KOPT-K1 (cell line): ENCODE measurements at regions not wholly inside any gene's neighbourhood (a gene's known extent, or its start where the extent isn't known, plus 50 kb on each side); places are given as distances from the start of the nearest gene placed in this dataset.

Experiments
- H3K27ac ChIP-seq: fragments of 200-600 bp; sonication (generic); 2 replicates; pipeline ENCODE4 v1.5.1; 2016; ENCODE audit warnings: antibody characterized with exemption, mild to moderate bottlenecking, low read depth, low read length; ENCODE audit not compliant: poor library complexity, severe bottlenecking
- H3K36me3 ChIP-seq: fragments of 200-600 bp; sonication (generic); 2 replicates; pipeline ENCODE4 v1.5.1; 2017; ENCODE audit warnings: antibody characterized with exemption, mild to moderate bottlenecking, low read length, moderate library complexity; ENCODE audit not compliant: insufficient read depth
- H3K9me3 ChIP-seq: fragments of 200-600 bp; sonication (generic); 2 replicates; pipeline ENCODE4 v1.5.1; 2017; ENCODE audit warnings: antibody characterized with exemption, low read length, mild to moderate bottlenecking; ENCODE audit not compliant: insufficient read depth, poor library complexity, severe bottlenecking

DNA sequence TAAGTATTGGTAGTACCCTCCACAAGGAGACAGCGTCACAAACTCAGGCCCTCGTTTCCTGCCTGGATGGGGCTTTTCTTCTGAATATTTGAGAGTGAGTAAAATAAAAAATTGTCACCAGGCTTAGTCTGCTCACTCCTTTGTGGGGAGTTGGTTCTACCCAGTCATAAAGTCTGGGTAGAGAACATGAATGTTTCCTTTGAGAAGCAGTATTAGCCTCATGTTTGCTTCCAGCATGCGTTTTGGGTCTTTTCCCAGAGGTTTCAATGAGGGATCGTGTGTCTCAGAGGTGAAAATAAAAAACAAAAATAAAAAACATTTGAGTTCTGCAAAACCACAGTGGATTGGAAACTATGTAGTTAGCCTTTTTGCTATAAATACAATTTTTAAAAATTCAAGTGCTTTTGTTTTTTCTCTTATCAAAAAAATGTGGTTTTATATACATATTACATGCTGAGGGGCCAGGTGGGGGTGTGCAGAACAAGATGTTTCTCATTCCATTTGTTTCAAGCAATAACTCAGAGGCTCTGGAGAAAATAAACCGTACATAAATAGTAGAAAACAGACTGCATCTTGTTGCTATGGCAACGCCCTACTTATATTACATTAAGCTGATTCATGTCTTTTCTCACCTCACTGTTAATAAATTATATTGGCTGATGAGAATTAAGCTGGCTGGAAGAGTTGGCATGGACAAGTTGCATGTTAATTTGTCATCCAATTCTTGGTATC is 182.8 kb upstream of the FOXN2 start:
- Histone ChIP-seq H3K27ac (no peak overlapping the region), H3K9me3 (no peaks in the 10 kb centered on the region), H3K36me3 (no peaks in the 10 kb centered on the region)

DNA sequence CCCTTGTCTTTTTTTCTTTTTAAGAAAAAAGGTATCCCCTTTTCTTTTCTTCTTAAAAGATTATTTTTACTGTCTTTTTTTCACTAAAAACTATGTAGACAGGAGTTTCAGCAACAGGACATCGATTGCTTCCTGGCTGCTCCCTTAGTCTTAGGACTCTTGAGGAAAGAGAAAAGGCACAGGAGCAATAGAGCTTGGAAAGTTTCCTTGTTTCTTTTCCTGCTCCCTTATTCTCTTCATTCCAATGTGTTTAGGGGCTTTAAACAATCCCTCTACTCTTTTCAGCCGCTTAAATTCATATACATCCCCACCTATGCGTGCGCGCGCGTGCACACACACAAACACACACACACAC is 182.2 kb upstream of the FOXN2 start:
- H3K9me3 ChIP-seq = no peaks in the 10 kb centered on the region
- no peaks in the 10 kb centered on the region for H3K36me3 ChIP-seq
- no peak overlapping the region for H3K27ac ChIP-seq

DNA sequence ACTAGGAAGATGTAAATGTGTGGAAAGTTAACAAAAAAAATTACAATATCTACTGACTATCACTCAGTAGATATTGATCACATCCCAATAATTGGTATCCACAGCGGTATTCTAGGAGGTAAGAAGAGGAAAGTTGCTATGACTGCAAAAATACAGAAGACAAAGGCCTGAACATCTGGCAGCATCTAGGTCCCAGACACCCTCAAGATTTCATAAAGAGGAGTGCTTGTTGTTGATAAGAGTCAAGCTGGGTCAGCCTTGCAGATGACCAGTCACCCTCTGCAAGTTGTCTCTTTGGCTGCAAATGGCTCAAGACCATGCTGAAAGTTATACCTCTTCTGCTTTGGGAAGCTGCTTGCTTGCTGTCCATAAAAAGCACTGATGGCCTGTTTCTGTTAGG is 179.8 kb upstream of the FOXN2 start:
- no peaks in the 10 kb centered on the region for H3K36me3 ChIP-seq
- no peaks in the 10 kb centered on the region for H3K9me3 ChIP-seq
- H3K27ac ChIP-seq = no peak overlapping the region

DNA sequence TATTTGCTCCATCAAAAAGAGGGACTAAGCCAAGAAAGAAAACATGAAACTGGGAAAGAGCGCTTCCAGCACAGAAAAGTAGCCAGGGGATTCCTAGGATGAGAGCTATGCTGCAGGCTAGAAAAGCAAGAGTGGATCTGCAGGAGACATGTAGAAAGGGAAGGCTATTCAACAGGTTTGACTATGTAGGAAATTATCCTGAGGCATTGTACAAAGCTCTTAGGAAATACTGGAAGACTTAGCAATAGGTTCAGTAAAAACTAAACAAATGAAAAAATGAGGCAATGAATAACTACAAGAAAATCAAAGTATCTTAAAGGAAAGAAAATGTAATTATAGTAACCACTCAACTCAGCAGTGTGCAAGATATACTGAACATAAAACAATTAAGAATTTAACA is 178.7 kb upstream of the FOXN2 start:
- H3K27ac ChIP-seq = no peak overlapping the region
- H3K9me3 ChIP-seq = no peaks in the 10 kb centered on the region
- no peaks in the 10 kb centered on the region for H3K36me3 ChIP-seq

DNA sequence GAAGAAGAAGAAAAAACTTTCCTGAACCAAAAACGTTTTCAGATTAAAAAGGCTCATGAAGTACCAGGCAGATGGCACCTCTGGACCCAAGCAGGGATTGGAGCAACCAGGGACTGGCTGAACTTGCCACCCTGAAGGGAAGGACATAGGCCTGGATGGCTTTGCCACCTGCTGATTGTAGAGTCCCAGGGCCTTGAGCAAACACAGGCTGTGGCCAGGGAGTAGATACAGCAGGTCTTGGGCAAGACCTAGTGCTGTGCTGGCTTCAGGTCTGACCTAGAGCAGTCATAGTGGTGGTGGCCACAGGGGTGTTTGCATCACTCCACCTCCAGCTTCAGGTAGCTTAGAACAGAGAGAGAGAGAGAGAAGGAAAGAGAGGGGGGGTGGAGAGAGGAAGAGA is 176.7 kb upstream of the FOXN2 start:
- no peak overlapping the region for H3K27ac ChIP-seq
- H3K36me3 ChIP-seq = no peaks in the 10 kb centered on the region
- H3K9me3 ChIP-seq = no peaks in the 10 kb centered on the region

DNA sequence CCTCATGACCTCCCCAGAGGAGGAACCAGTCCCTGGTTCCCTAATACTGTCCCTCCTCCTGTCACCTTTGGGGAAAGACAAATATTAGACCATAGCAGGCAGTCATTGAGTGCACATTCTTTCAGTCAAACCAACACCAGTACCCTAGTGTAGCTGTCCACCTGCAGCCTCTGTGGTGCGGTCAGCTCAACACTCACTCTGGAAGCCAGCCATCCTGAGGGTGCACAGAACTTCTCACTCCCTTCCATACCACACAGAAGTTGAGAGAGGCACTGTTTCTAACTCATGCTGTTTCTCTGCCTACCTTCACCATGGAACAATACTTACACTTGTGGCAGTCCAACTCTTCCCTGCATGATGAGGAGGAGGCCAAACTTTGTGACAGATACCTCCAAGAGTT is 175.6 kb upstream of the FOXN2 start:
- Histone ChIP-seq H3K36me3 (no peaks in the 10 kb centered on the region), H3K9me3 (no peaks in the 10 kb centered on the region), H3K27ac (no peak overlapping the region)

DNA sequence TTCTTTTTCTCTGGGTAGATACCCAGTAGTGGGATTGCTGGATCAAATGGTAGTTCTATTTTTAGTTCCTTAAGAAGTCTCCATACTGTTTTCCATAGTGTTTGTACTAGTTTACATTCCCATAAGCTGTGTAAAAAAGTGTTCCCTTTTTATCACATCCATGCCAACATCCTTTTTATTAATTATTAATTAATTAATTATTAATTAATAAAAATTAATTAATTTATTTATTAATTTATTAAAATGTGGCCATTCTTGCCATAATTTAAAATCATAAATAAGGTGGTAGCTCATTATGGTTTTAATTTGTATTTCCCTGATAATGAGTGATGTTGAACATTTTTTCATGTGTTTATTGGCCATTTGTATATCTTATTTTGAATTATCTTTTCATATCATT is 173.9 kb upstream of the FOXN2 start:
- Histone ChIP-seq H3K27ac (no peak overlapping the region), H3K9me3 (no peaks in the 10 kb centered on the region), H3K36me3 (no peaks in the 10 kb centered on the region)

DNA sequence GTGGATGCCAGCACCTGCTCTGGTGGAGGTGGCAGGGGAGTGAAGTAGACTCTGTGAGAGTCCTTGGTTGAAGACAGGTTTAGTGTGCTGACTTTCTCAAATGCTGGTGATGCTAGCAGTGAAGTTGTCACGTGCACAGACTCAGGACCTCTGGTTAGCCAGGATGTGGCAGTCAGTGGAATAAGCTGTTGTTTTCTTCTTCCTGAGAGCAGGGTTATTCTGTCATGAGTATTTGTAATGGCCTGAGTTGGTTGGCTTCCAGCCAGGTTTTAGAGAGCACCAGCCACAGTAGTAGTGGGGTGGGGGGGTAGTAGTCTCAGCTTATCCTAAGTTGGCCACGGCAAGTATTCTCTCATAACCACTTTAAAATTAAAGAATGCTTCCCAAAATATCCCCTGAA is 169.7 kb upstream of the FOXN2 start:
- Histone ChIP-seq H3K9me3 (no peaks in the 10 kb centered on the region), H3K27ac (peak overlapping the region; percentile 65), H3K36me3 (no peaks in the 10 kb centered on the region)

DNA sequence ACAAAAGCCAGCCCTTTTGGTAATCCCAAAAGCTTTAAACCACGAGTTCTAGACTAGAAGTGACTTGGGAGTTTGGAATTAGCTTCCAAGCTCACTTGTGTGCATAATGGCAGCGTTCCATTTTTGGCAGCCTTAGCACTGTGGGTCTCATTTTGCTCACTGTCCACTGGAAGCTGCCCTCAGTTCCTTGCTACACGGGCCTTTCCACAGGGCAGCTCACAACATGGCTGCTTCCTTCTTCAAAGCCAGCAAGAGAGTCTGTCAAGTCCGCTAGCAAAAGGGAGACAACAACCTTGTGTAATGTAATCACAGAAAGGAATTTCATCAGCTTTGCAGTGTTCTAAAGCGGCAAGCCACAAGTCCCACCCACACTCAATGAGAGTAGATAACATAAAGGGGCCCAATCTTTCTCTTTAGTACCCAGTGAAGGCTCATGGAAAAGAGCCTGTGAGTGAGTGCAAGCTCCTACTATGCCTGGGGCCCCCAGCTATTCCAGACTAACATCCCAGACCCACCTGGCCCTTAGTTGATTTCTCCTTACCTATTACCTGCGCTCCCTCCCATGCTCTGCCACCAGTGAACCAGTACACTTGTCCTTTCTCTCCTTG is 168.5 kb upstream of the FOXN2 start:
- Histone ChIP-seq H3K9me3 (no peaks in the 10 kb centered on the region), H3K36me3 (no peaks in the 10 kb centered on the region), H3K27ac (peak overlapping the region; percentile 65)

DNA sequence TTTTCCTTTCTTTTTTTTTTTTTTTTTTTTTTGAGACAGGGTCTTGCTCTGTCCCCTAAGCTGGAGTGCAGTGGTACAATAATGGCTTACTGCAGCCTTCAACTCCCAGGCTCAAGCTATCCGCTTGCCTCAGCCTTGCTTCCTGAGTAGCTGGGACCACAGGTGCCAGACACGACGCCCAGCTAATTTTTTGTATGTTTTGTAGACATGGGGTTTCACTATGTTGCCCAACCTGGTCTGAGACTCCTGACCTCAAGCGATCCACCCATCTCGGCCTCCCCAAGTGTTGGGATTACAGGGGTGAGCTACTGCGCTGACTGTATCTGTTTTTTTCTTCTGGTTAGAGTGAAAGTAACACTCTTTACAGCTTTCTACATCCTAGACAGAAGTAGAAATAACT is 167.9 kb upstream of the FOXN2 start:
- H3K27ac ChIP-seq = peak overlapping the region; percentile 65
- no peaks in the 10 kb centered on the region for H3K9me3 ChIP-seq
- H3K36me3 ChIP-seq = no peaks in the 10 kb centered on the region

DNA sequence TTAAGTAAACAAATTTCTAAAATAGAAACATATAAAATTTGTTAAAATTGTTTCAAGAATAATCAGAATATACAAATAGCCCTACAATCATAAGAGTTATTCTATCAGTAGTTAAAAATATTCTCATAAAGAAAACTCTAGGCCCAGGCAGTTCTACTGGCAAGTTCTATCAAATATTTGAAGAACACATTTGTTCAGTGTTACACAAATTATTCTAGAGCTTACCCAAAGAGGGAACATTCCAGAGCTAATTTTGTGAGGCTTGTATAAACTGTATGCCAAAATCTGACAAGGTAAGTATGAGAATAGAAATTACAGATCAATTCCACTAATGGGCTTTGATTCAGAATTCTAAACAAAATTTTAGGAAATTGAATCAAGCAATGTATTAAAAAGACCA is 166.8 kb upstream of the FOXN2 start:
- Histone ChIP-seq H3K9me3 (no peaks in the 10 kb centered on the region), H3K36me3 (no peaks in the 10 kb centered on the region), H3K27ac (no peak overlapping the region)

DNA sequence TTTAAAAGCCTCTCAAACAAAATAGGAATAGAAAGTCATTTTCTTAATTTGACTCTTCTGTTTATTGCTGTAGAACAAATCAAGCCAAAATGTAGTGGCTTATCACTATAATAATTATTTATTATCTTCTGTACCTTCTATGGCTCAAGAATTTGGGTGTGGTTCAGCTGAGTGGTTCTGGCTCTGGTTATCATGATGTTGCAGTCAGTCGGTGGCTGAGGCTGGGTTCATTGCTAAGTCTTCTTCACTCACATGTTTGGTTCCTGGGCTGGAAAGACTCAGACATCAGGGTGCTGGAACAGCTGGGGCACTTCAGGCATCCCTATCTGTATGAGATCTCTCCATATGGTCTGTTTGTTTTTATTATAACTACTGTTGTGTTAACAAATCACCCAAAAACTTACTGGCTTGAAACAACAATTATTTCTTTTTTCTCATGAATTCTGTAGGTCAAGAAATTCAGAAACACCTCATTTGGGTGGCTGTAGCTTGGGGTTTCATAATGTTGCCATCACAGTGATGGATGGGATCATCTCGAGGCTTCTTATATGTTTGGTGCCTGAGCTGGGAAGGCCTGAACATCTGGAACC is 165.5 kb upstream of the FOXN2 start:
- Histone ChIP-seq H3K9me3 (no peaks in the 10 kb centered on the region), H3K36me3 (no peaks in the 10 kb centered on the region), H3K27ac (no peak overlapping the region)

DNA sequence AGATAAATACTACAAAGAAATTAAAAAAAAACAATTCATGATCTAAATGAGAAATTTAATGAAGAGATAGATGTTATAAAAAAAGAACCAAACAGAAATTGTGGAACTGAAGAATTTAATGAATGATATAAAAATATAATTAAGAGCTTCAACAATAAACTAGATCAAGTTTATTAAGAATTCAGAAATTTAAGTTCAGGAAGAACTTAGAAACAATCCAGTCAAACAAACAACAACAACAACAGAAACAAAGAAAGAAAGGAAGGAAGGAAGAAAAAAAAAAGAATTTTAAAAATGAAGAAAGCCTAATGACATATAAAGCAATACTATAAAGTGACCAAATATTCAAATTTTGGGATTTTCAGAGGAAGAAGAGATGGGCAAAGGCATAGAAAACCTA is 157.3 kb upstream of the FOXN2 start:
- H3K36me3 ChIP-seq = no peaks in the 10 kb centered on the region
- H3K27ac ChIP-seq = no peak overlapping the region
- peaks cover 29% of the 10 kb centered on the region for H3K9me3 ChIP-seq

DNA sequence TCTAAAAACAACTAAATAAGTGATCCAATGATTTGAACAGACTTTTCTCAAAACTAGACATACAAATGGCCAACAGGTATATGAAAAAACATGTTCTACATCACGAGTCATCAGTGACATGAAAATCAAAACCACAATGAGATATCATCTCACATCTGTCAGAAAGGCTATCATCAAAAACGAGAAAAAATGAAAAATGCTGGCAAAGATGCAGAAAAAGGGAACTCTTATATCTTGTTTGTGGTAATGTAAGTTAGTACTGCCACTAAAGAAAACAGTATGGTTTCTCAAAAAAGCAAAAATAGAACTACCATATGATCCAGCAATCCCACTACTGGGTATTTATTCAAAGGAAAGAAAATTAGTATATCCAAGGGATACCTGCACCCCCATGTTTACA is 152.9 kb upstream of the FOXN2 start:
- Histone ChIP-seq H3K9me3 (peaks cover 21% of the 10 kb centered on the region), H3K36me3 (no peaks in the 10 kb centered on the region), H3K27ac (no peak overlapping the region)

DNA sequence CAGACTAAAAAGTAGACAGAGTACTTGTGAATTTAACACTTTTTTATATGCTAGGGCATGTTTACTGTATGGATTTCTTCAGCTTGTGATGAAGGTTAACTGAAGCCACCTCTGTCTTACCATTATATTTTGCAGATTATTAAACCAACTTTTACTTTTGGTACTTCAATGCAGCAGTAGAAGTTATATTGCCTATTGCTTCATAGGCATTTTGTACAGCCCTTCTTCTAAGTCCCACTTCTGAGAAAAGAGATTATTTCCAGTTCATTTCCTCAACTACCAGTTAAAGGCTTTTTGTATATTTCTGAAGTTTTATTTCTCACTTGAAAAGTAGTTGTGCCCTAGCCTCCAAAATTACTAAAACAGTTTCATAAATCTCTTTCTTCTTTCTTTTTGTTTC is 151.7 kb upstream of the FOXN2 start:
- H3K9me3 ChIP-seq = peaks cover 23% of the 10 kb centered on the region
- no peak overlapping the region for H3K27ac ChIP-seq
- H3K36me3 ChIP-seq = no peaks in the 10 kb centered on the region
